HG03571 (cell line): ENCODE measurements at regions not wholly inside any gene's neighbourhood (a gene's known extent, or its start where the extent isn't known, plus 50 kb on each side); places are given as distances from the start of the nearest gene placed in this dataset.
"Not testable (repeated sequence)": the region's sequence is repeated elsewhere in the genome, so short reads cannot be mapped to it uniquely, and the experiment has no call there.

ENCODE experiments used
- ATAC-seq: cut with Tn5 transposase; IDR thresholded peaks from one replicate; pipeline ENCODE4 v1.9.1; 2021; ENCODE audit not compliant: unreplicated experiment

DNA sequence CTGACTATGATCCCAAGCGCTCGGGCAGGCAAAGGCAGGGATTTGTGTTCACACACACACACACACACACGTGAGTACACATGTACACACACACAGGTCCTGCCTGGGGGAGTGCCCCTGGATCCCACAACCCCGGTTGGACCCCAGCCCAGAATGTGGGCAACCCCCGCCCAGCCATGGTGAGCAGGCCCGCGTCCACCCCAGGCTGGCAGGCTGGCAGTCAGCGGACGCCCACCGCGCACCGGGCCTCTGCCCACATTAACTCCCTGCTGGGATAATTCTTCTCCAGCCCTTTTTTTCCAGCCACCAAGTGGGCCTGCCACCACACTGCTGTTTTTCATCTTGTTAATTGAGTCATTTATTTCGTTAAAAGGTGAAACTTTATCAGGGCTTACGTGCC lies 256.2 kb downstream of the BCL11B start:
- no peak for ATAC-seq

DNA sequence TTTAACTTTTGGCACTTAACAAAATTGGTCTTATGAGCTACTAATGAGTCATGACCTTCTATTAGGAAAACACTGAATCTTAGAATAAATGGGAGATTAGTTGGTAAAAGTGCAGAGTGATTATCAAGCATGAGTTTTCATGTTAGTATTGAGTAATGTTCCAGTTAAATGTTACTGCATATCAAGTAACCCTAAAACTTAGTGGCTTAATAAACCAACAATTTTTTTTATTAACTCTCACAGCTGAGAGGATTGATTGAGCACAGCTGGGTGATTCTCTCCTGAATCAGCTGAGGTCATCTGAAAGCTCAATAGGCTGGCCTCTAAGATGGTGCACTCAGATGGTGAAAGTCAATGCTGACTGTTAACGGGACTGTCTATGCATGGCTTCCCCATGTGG lies 248.6 kb downstream of the BCL11B start:
- no peak for ATAC-seq

DNA sequence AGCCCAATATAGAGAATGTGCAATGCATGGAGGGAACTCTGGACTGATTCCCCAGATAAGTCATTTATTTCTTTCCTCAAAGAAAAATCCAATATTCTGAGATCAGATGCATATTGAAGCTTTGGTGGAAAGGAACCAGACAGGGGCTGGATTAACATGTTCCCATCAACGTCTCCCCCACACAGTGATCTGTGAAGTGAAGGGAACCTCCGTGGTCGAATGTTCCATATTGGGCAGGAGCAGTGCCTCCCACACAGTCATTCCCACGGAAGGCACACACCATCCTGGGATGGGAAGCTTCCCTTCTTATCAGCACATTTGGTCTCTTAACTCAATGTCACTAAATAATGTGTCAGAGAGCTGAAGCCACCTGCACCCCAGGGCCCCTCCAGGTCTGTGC lies 247.1 kb downstream of the BCL11B start:
- no peak for ATAC-seq

DNA sequence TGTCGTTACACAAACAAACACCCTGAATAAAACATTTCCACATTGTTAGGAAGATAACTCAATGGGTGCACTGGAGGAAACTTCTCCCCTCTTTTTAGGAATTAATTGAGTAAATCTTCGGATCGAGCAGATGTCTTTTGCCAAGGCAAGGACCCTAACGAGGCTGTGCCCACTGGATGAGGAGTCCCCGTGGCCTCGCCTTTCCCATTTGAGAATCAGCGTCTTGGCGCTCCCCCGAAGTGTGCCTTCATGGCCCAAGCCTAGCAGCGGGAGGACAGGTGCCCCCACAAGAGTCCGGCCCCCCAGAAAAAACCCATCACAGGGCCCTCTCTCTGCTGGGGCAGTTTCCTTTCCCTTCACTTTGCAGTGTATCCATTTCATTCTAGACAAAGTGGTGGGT lies 246.6 kb downstream of the BCL11B start:
- no peak for ATAC-seq

DNA sequence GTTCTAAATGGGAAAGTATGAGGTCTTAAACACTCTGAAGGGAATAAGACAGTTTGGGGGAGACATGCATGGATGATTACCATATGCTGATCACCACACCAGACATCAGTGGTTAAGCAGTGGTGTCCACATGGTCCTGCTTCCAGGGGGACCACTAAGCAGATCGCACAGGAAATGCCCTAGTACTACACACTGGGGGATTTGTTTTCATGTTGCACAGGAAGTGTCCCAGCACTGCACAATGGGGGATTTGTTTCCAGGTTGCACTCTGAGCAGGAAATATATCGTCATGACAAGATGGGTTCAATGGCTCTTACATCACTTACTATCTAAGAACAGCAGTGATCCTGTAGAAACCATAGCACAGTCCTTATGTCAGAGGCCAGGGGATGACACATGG lies 245.5 kb downstream of the BCL11B start:
- no peak for ATAC-seq

DNA sequence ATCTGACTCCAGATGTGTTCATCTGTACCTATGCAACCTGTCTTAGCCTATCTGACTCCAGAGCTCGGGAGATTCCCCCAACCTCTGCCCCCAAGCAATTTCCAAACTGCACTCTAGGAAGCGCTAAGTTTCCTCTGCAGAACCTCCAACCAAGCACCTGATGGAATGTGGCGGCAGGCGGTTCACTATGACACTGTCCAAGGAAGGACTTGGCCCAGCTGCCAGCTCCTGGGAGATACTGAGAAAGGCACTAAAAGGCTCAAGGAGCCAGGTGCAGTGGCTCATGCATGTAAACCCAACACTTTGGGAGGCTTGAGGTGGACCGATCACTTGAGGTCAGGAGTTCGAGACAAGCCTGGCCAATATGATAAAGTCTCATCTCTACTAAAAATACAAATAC lies 244.0 kb downstream of the BCL11B start:
- no peak for ATAC-seq

DNA sequence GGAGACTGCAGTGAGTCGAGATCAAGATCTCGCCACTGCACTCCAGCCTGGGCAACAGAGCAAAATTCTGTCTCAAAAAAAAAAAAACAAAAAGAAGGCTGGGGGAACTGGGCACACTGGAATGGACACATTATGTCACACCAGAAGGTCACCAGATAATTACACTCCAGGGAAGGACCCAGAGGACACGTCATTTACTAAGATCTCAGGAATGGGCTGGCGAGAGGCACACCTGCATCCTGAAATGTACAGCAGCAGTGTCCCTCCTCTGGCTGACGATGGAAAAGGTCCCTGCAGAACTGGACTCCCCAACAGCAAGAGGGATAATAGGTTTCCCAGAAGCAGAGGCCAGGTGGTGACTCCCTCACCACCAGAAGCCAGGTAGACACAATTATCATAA lies 243.5 kb downstream of the BCL11B start:
- no peak for ATAC-seq

DNA sequence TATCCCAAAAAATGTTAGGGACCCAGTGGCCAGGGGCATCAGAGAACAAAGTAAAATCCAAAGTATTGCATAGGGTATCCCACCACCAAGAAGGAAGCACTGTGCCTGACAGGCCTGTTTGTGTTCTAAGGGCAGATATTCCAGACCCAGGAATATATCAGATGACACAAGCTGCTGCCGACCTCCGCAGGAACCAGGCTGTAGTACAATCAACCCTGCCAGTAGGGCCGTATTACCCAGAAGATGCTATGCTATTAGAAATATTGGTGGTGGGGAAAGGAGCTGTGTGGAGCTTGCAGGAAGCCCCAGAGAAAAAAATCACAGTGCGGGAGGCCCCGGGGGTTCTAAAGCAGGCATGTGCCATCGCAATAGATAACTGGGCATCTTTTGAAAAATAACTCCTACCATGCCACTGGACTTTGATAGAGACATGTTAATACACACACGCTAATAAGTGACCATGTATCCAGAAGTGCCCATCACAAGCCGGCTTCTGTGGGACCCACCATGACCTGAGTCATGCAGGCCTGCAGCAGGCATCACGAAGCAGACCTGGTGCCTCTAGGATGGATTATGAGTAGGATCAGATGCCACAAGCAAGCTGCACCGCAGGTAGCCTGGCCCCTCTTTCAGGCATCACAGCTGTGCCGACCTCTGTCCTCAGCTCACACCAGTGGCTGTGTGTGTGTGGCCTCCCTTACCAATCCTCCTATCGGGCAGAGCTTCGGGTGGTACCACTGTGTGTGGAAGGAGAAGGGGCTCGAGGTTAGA lies 242.7 kb downstream of the BCL11B start:
- ATAC-seq: no peak

DNA sequence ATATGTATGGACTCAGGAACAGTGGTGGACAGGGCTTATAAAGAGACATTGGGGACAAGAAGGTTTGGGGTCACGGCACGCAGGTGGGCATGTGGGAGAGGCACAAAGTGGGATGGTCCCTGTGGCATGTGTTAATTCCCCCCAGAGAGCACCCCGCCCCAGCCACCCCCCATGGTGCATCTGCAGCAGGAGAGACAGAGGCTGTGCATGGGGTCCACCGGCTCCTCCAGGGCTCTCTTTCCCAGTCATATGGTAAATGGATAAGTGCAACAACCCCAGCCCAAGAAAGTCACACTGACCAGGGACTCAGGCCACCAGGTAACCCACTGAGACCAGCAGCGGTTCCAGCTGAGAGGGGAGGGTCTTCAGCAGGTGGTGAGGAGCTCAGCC lies 242.1 kb downstream of the BCL11B start:
- ATAC-seq: no peak

DNA sequence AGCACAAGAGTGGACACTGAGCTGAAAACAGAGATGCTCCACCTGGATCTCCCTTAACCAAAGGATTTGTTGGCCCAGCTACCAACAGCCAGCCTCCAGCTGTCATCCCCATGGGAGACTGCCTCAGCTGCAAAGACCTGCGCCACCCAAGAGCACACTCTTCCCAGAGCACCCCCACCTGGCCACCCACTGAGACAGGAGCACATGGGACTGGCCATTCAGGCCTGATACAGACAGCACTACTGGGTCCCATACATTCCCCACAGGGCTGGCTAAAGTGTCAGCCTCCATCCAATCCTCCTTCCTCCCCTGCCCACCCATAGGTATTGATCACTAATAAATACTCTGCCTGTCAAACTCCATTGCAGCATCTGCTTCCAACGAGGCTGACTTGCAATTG lies 241.5 kb downstream of the BCL11B start:
- ATAC-seq: no peak

DNA sequence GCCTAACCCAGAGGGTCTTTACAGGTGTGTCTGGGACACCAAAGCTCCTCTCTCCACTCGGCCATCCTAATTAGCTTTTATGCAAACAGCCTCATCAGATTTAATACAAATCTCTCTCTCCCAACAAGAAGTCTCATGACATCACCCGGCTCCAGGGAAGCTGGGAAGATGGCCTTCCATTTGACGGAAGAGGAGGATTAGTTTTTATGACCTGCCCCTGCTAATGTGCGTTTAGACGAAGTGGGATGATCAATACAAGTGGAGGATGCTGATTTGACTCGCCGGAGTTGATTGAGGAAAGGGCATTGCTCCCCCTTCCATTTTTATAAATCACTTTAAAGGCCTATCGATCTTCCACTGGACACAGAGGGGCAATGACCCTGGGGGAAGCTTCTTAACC lies 239.2 kb downstream of the BCL11B start:
- no peak for ATAC-seq

DNA sequence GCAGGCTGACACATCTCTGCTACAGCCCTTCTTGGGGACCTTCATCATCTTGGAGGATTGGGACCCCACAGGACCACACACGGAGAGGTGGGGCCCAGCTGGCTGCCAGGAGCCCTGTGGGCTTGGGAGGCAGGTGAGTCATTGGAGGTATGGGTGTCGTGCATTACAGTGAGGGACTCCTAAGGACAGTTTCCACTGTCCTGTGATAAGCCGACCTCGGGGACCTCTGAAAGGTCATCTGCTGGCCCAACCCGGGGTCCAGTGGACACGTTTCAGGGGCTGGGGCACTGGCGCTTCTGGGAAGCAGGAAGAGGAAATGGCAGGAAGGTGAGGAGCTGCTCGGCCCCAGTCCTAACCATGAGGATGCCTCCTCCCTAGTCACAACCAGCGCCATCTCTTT lies 238.0 kb downstream of the BCL11B start:
- no peak for ATAC-seq

DNA sequence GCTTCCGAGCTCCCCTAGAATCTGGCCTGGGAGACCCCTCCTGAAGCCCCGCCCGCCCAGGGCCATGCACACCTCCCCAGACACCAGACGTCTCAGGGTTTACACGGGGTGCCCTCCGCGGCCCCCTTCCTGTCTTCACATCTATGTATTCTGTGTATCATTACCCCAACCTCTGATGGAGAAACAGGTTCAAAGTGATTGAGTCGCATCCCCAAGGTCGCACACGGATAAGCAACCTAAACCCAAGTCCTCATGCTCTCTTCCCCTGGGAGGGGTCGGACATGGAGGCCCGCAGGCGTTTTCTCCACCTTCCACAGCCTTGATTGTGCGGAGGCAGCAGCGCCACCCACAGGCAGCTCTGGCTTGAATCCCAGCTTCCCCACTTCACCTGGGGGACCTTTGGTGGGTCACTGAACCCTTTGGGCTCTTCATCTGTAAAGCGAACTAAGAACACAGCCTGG lies 237.3 kb downstream of the BCL11B start:
- ATAC-seq: no peak

DNA sequence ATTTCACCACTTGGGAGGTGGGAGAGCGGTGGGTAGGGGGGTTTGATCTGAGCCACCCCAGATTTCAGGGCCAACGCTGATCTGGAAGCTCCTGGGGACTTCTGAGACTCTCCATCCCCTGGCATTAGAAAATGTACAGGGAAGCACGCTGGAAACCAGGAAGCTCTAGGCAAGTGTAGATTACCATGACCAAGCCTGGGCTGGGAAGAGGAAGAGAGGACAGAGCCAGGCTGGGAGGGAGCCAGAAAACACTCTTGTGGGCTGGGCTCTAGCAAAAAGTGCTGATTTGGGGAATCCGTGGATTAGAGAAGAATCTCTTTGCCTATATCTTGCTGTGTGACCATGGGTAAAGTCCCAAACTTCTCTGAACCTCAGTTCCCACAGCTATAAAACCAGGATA lies 236.7 kb downstream of the BCL11B start:
- no peak for ATAC-seq

DNA sequence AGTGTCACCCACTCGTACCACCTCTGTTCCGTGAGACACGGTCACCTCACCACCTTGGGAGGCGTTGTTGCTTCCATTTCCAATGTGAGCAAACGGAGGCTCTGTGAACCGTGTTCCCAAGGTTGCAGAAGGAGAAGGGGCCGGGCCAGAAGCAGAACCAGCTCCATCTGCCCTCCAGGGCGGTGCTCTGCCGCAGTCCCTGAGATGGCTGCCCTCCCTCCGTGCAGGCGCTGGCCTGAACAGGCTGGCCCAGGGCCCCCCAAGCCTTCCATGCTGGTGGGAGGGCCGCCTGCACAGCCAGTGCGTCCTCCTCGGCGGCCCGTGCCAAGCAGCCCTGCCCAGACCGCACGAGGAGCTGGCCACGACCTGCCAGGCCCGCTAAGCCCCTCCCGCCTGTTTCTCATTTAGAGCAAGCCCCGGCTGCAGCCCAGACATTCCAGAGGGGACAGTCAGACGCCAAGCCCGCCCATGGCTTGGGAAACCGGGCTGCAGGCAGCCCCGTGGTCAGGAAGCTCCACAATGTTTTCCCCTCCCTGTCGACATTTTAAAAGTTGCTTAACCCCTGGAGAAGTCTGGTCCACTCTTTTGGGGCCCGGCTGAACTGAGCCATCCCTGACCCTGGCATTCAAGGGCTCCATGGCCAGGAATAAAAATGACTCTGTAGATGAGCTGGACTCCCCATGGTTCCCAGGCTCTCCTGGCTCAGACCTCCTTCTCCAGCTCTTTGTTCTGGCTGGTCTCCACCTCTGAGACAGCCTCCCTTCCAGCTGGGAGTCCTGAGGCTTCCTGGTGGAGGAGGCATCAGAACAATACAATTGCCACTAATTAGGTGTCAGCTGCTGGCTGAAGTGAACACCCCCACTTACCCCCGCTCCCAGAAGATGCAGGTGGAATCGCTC lies 236.0 kb downstream of the BCL11B start:
- no peak for ATAC-seq

DNA sequence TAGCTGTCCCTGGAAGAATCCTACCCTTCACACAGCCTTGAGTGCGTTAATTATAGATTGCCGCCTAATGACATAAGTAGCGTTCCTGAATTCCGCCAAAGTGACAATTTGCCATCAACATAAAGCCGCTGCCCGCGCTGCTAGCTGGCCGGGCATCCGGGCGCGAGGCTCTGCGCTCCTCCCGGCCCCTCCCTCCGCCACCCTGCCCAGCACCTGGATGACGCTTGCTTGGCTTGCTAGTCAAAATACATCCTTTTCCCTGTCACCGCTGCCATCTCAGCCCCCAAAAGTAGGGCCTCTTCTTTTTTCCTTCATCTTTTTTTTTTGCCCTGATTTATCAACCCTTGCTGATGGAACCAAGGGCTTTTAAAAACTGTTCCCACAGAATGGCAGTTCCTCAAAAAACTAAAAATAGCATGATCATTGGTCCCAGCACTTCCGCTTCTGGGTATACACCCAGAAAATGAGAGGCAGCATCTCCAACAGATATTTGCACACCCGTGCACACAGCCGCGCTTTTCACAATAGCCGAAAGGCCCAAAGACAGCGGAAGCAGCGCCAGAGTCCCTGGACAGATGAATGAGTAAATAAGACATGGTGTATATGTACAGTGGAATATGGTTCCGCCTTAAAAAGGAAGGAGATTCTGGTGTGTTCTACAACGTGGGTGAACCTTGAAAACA lies 235.2 kb downstream of the BCL11B start:
- ATAC-seq: no peak

DNA sequence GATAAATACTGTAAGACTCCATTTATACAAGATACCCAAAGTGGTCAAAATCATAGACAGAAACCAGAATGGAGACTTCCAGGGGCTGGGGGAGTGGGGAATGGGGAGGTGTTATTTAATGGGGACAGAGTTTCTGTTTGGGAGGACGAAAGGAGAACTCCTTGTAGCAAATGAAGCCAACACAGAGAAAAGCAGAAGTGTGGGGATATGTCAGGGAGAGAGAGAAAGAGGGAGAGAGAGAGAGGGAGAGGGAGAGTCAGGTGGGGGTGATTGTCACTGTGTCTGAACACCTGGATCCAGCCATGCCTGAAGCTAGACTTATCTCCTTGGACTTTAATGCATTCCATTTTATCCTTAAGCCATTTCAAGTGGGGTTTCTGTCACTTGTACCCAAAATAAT lies 234.7 kb downstream of the BCL11B start:
- ATAC-seq: not testable (repeated sequence)

DNA sequence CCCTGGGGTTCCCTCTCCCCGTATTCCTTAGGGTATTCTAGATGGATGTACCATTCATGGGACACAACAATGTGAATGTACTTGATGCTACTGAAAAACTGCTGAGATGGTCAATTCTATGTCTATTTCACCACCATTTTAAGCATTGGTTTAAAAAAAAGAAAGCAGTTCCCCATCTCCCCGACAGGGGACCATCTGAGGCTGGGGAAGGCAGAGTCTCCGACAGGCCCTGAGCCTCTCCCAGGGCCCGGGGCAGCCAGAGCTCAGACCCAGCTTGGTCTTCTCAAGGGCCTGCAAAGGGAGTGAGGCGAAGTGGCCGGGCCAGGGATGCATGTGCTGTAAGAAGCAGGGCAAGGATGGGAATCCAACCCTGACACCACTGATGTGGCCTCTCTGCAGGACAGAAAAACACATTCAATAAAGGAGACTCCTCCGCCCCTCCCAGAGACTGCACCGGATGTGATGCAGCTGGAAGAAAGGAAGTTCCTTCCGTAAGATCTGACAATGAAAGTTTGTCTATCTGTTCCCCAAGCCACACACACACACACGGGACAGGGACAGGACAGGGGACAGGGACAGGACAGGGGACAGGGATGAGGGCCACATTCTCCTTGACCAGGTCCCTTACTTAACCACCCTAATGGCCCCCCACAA lies 234.1 kb downstream of the BCL11B start:
- no peak for ATAC-seq

DNA sequence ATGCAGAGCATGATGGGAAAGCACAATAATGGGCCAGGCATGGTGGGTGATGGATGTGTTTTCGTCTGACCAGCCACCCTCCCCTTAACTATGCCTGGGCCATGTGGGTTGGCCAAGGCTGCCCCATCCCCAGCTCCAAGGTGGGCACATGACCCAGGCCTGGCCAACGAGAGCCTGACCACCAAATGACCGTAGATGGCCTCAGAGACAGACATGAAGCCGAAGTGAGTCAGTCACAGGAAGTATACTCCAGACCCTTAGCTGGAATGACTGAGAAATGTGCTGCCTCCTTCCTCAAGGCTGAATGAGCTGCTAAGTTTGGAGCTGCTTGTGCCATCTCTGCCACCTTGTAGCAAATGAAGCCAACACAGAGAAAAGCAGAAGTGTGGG lies 233.6 kb downstream of the BCL11B start:
- no peak for ATAC-seq

DNA sequence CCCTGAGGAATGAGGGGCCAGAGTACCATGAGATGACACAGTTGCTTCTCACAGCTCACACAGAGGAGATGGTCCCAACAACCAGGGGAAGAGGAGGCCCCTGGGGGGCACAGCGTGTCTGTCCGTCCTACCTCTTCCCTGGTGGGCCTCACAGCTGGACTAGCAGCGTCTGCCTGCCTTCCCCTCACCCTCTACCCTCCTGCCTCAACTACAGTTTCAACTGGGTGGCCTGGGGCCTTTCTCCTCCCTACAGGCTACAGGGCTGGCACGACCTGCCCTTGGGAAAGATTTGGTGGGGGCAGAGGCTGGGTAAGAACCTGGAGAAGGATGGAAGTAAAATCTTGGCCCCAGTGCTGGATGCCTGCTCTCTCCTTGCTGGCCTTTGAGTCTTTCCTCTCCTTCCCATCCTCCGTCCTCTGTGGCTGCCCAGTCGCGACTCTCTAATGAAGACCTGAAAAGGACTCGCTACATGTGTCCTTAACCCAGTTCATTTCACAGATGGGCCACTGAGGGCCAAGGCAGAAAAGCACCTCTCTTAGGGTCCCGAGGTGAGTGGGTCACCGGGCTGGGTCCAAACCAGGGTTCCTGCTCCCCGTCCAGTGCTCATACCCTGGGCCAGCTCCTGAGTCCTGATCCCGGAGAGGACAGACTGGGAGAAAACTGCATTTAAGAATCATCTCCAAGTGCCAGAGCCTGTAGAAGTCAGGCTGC lies 232.5 kb downstream of the BCL11B start:
- ATAC-seq: no peak

DNA sequence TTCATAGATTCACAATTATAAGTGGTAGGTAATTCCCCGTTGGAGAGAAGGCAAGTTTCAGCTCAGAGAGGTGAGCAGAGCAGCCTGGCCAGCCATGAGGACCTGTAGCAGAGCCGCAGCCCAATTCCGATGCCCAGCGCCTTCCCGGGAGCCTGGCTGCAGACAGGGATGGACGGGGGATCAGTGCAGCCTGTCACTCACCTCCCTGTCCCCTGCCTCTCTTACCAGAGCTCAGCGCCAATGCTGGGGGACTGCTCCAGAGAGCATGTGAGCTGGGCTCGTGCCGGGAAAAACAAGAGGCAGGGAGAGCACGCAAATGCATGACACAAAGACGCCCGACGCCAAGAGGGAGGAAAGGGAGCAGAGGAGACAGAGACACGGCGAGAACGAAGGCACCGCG lies 231.9 kb downstream of the BCL11B start:
- ATAC-seq: no peak
